ENCODE measurements at regions not wholly inside any gene's neighbourhood (a gene's known extent, or its start where the extent isn't known, plus 50 kb on each side); places are given as distances from the start of the nearest gene placed in this dataset.

- TF ChIP-seq, protein P1, sequence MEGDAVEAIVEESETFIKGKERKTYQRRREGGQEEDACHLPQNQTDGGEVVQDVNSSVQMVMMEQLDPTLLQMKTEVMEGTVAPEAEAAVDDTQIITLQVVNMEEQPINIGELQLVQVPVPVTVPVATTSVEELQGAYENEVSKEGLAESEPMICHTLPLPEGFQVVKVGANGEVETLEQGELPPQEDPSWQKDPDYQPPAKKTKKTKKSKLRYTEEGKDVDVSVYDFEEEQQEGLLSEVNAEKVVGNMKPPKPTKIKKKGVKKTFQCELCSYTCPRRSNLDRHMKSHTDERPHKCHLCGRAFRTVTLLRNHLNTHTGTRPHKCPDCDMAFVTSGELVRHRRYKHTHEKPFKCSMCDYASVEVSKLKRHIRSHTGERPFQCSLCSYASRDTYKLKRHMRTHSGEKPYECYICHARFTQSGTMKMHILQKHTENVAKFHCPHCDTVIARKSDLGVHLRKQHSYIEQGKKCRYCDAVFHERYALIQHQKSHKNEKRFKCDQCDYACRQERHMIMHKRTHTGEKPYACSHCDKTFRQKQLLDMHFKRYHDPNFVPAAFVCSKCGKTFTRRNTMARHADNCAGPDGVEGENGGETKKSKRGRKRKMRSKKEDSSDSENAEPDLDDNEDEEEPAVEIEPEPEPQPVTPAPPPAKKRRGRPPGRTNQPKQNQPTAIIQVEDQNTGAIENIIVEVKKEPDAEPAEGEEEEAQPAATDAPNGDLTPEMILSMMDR (conservative IDR thresholded peaks at IDR 0.05; ENCODE audit: low read depth, low read length), result no peak
- TF ChIP-seq POLR2A (IDR thresholded peaks at IDR 0.05; ENCODE audit: low read depth, low read length), result no peak
- TF ChIP-seq RFX5 (IDR thresholded peaks at IDR 0.05; ENCODE audit: low read depth, low read length), result no peak
- TF ChIP-seq, protein P2, sequence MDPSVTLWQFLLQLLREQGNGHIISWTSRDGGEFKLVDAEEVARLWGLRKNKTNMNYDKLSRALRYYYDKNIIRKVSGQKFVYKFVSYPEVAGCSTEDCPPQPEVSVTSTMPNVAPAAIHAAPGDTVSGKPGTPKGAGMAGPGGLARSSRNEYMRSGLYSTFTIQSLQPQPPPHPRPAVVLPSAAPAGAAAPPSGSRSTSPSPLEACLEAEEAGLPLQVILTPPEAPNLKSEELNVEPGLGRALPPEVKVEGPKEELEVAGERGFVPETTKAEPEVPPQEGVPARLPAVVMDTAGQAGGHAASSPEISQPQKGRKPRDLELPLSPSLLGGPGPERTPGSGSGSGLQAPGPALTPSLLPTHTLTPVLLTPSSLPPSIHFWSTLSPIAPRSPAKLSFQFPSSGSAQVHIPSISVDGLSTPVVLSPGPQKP (IDR thresholded peaks at IDR 0.05; ENCODE audit: borderline replicate concordance, low read depth, low read length), result no peak
- TF ChIP-seq SMC3 (IDR thresholded peaks at IDR 0.05; ENCODE audit: low read depth, low read length), result no peak
- no peak for TF ChIP-seq RAD21 (IDR thresholded peaks at IDR 0.05; ENCODE audit: low read length)
- TF ChIP-seq, protein P3, sequence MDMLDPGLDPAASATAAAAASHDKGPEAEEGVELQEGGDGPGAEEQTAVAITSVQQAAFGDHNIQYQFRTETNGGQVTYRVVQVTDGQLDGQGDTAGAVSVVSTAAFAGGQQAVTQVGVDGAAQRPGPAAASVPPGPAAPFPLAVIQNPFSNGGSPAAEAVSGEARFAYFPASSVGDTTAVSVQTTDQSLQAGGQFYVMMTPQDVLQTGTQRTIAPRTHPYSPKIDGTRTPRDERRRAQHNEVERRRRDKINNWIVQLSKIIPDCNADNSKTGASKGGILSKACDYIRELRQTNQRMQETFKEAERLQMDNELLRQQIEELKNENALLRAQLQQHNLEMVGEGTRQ (IDR thresholded peaks at IDR 0.05; ENCODE audit: low read depth, low read length), result no peak
- no peak for TF ChIP-seq MXI1 (IDR thresholded peaks at IDR 0.05; ENCODE audit: borderline replicate concordance, low read depth, low read length)
- no peak for TF ChIP-seq BHLHE40 (IDR thresholded peaks at IDR 0.05; ENCODE audit: low read depth, low read length)
- TF ChIP-seq RCOR1 (IDR thresholded peaks at IDR 0.05; ENCODE audit: insufficient replicate concordance, low read length), result no peak
- TF ChIP-seq CEBPB (IDR thresholded peaks at IDR 0.05; ENCODE audit: low read depth, low read length), result no peak
- TF ChIP-seq NFE2L2 (IDR thresholded peaks at IDR 0.05; ENCODE audit: low read depth, low read length), result no peak
These were observed 104.6 kb upstream of the CACNA2D1 start for GRCh38 chr7:82548141-82548688.
